Kidney epithelial cell (primary cell): ENCODE measurements at regions not wholly inside any gene's neighbourhood (a gene's known extent, or its start where the extent isn't known, plus 50 kb on each side); places are given as distances from the start of the nearest gene placed in this dataset.

ENCODE experiments used
- DNase-seq: peaks from one replicate; pipeline ENCODE4 v3.0.0-alpha.2; 2010; ENCODE audit warnings: low read depth
- H3K27me3 ChIP-seq: 2 replicates; pipeline ENCODE4 v1.6.0; 2011; ENCODE audit warnings: low read length; ENCODE audit not compliant: control insufficient read depth, insufficient read depth
- H3K36me3 ChIP-seq: 2 replicates; pipeline ENCODE4 v1.5.1; 2011; ENCODE audit warnings: low read length; ENCODE audit not compliant: control insufficient read depth, insufficient read depth
- H3K4me3 ChIP-seq: 2 replicates; pipeline ENCODE4 v1.5.1; 2011; ENCODE audit warnings: low read depth, mild to moderate bottlenecking, control low read depth, low read length
- CTCF ChIP-seq: IDR thresholded peaks from 2 replicates; pipeline ENCODE4 v1.5.1; 2011; ENCODE audit warnings: mild to moderate bottlenecking, moderate library complexity, low read length, control low read depth, inconsistent platforms; ENCODE audit not compliant: insufficient read depth, poor library complexity, severe bottlenecking

GRCh38 chr10:21034241-21034640, 137.1 kb upstream of the NEBL start:
- H3K4me3 ChIP-seq: no peak overlapping the region
- DNase-seq: no peak
- no peaks in the 10 kb centered on the region for H3K27me3 ChIP-seq
- TF ChIP-seq CTCF: no peak
- no peaks in the 10 kb centered on the region for H3K36me3 ChIP-seq

GRCh38 chr10:21032587-21033319, 135.6 kb upstream of the NEBL start:
- Histone ChIP-seq H3K27me3 (no peaks in the 10 kb centered on the region), H3K4me3 (no peak overlapping the region), H3K36me3 (no peaks in the 10 kb centered on the region)
- no peak for DNase-seq
- no peak for TF ChIP-seq CTCF

GRCh38 chr10:21031232-21031795, 134.2 kb upstream of the NEBL start:
- no peak for DNase-seq
- Histone ChIP-seq H3K36me3 (no peaks in the 10 kb centered on the region), H3K27me3 (no peaks in the 10 kb centered on the region), H3K4me3 (no peak overlapping the region)
- no peak for TF ChIP-seq CTCF

GRCh38 chr10:21030091-21030490, 133.0 kb upstream of the NEBL start:
- no peaks in the 10 kb centered on the region for H3K36me3 ChIP-seq
- no peak for DNase-seq
- no peak for TF ChIP-seq CTCF
- H3K4me3 ChIP-seq: no peak overlapping the region
- no peaks in the 10 kb centered on the region for H3K27me3 ChIP-seq

- no peak for TF ChIP-seq CTCF
- no peaks in the 10 kb centered on the region for H3K36me3 ChIP-seq
- H3K27me3 ChIP-seq: no peaks in the 10 kb centered on the region
- H3K4me3 ChIP-seq: no peak overlapping the region
- no peak for DNase-seq
Measured at GRCh38 chr10:21022821-21023220, 125.7 kb upstream of the NEBL start.
